ENCODE measurements at regions not wholly inside any gene's neighbourhood (a gene's known extent, or its start where the extent isn't known, plus 50 kb on each side); places are given as distances from the start of the nearest gene placed in this dataset.

- no peak for FAIRE-seq
- POLR2A ChIA-PET: no interaction called here
- H4K20me1 ChIP-seq (ENCODE audit: control insufficient read depth, insufficient read depth): no peaks in the 10 kb centered on the region
- TF ChIP-seq EP300 (IDR thresholded peaks at IDR 0.05; ENCODE audit: borderline replicate concordance in 1 of 2, control insufficient read depth in 1 of 2, low read depth in 2 of 2, low read length in 2 of 2) (no peak), YY1 (IDR thresholded peaks at IDR 0.05; ENCODE audit: low read depth, low read length) (no peak), CHD4 (IDR thresholded peaks at IDR 0.05) (no peak), RELA (IDR thresholded peaks at IDR 0.05; ENCODE audit: borderline replicate concordance, partially characterized antibody) (no peak), PAX8 (IDR thresholded peaks at IDR 0.05) (no peak), SPI1 (IDR thresholded peaks at IDR 0.05; ENCODE audit: borderline replicate concordance, insufficient read depth, low read depth, low read length) (no peak), RUNX3 (IDR thresholded peaks at IDR 0.05; ENCODE audit: low read length) (no peak), ZNF592 (IDR thresholded peaks at IDR 0.05) (no peak), FOXK2 (IDR thresholded peaks at IDR 0.05) (no peak), ETV6 (conservative IDR thresholded peaks at IDR 0.05 in 1 of 2, IDR thresholded peaks at IDR 0.05 in 1 of 2; ENCODE audit: borderline replicate concordance in 1 of 2, low read depth in 1 of 2) (no peak), NFIC (IDR thresholded peaks at IDR 0.05; ENCODE audit: low read depth, low read length) (no peak), FOXM1 (IDR thresholded peaks at IDR 0.05; ENCODE audit: low read depth, low read length) (no peak), MTA3 (IDR thresholded peaks at IDR 0.05; ENCODE audit: borderline replicate concordance, low read length) (no peak), MTA2 (IDR thresholded peaks at IDR 0.05; ENCODE audit: low read depth) (no peak), TBL1XR1 (IDR thresholded peaks at IDR 0.05; ENCODE audit: low read depth, low read length) (no peak), PML (IDR thresholded peaks at IDR 0.05; ENCODE audit: low read length) (no peak)
- H3K9ac ChIP-seq (ENCODE audit: control insufficient read depth, insufficient read depth, low read length): no peak overlapping the region
- in situ Hi-C loops (cut with MboI): no loop called here
- no peaks in the 10 kb centered on the region for H3K27me3 ChIP-seq (replicated peaks in 1 of 2; ENCODE audit: control insufficient read depth in 2 of 2, insufficient read depth in 2 of 2, low read length in 1 of 2)
- intact Hi-C loops (cut with micrococcal nuclease; ENCODE audit: unreplicated experiment): no loop called here
- SMC1A ChIA-PET (ENCODE audit: uncharacterized antibody, unreplicated experiment): no interaction called here
- H3K4me1 ChIP-seq (ENCODE audit: control insufficient read depth, insufficient read depth, low read length): no peaks in the 10 kb centered on the region
- H3K9me3 ChIP-seq (replicated peaks; ENCODE audit: control insufficient read depth, insufficient read depth, low read length): no peaks in the 10 kb centered on the region
- no TSS peak for BruUV-seq (replicated peaks)
- CTCF ChIA-PET: no interaction called here
- no peaks in the 10 kb centered on the region for H3K36me3 ChIP-seq (ENCODE audit: control insufficient read depth in 2 of 2, insufficient read depth in 2 of 2, low read length in 1 of 2)
- no peak overlapping the region for H3K4me2 ChIP-seq (ENCODE audit: control insufficient read depth, insufficient read depth)
- no peak for DNase-seq (ENCODE audit: low read depth, low spot score)
- ATAC-seq: no peak
- H3K4me3 ChIP-seq: no peak overlapping the region
- 0% methylated on average over 5 of the region's 5 CpGs for WGBS (ENCODE audit: insufficient coverage, insufficient replicate concordance, low lambda C conversion rate, missing lambda C conversion rate)
- no peak overlapping the region for H2AFZ ChIP-seq (ENCODE audit: control insufficient read depth, low read depth, low read length)
- RAD21 ChIA-PET (ENCODE audit: unreplicated experiment): no interaction called here
- H3K79me2 ChIP-seq (ENCODE audit: control insufficient read depth, insufficient read depth, low read length): no peaks in the 10 kb centered on the region
- no peak overlapping the region for H3K27ac ChIP-seq (ENCODE audit: control insufficient read depth, insufficient read depth)
These were observed 616.5 kb downstream of the SMARCA1 start for GRCh38 chrX:128906753-128907152.
